ENCODE measurements at regions not wholly inside any gene's neighbourhood (a gene's known extent, or its start where the extent isn't known, plus 50 kb on each side); places are given as distances from the start of the nearest gene placed in this dataset.

DNA sequence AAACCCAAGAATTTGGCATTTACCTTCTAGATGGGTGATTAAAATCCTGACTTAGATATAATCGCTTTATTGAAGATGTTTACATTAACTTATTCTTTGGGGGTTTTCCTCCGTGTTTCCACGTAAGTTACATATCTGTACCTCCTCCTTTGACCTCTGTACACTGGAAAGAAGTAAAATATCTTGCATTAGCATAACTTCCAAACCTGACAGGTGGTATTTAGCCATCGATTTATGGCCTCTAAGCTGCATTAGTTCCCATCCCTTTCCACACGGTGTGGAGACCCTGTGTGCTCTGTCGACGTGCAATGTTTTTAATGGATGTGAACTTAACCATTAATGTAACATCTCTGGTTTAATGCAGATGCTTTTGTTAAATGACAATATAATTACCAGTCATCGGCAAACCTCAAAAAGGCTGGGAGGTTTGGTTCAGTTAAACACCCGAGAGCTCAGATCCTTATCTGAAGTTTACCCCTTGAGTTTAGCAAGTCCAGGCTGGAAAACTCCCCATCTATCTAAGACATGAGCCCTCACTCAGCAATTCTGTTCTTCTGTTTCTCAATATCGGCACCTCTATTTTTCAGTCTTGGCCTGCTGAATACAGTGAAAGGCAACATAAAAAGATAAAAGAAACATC is 295.2 kb downstream of the GATA3 start:
- no peak for DNase-seq (ENCODE audit: low read depth)
- Histone ChIP-seq H3K4me2 (ENCODE audit: low read length) (no peak overlapping the region), H4K20me1 (ENCODE audit: insufficient read depth, low read length) (no peaks in the 10 kb centered on the region), H2AFZ (ENCODE audit: low read depth, low read length) (no peak overlapping the region), H3K9me3 (ENCODE audit: insufficient read depth, low read depth, low read length) (no peaks in the 10 kb centered on the region), H3K9ac (ENCODE audit: low read length) (no peak overlapping the region), H3K36me3 (ENCODE audit: insufficient read depth, low read length) (no peaks in the 10 kb centered on the region), H3K79me2 (ENCODE audit: insufficient read depth, low read length) (no peaks in the 10 kb centered on the region), H3K4me3 (ENCODE audit: insufficient read depth, low read depth, low read length) (no peak overlapping the region), H3K27me3 (ENCODE audit: insufficient read depth, low read length) (no peaks in the 10 kb centered on the region), H3K4me1 (ENCODE audit: insufficient read depth, low read length) (no peaks in the 10 kb centered on the region), H3K27ac (ENCODE audit: low read depth, low read length) (no peak overlapping the region)
- Mint-ChIP-seq H3K27ac (ENCODE audit: unreplicated experiment) (no peak overlapping the region), H3K9me3 (ENCODE audit: unreplicated experiment) (no peaks in the 10 kb centered on the region), H3K4me1 (ENCODE audit: low read depth, unreplicated experiment) (peaks cover 7% of the 10 kb centered on the region), H3K4me3 (ENCODE audit: unreplicated experiment) (no peak overlapping the region), H3K27me3 (ENCODE audit: low read depth, unreplicated experiment) (peaks cover 3% of the 10 kb centered on the region), H3K36me3 (ENCODE audit: low read depth, unreplicated experiment) (no peaks in the 10 kb centered on the region)
- FAIRE-seq = no peak
- TF ChIP-seq EZH2 (IDR thresholded peaks at IDR 0.05; ENCODE audit: insufficient read depth, low read length) (no peak), CTCF (IDR thresholded peaks at IDR 0.05; ENCODE audit: insufficient read depth, low read depth, low read length) (no peak)

DNA sequence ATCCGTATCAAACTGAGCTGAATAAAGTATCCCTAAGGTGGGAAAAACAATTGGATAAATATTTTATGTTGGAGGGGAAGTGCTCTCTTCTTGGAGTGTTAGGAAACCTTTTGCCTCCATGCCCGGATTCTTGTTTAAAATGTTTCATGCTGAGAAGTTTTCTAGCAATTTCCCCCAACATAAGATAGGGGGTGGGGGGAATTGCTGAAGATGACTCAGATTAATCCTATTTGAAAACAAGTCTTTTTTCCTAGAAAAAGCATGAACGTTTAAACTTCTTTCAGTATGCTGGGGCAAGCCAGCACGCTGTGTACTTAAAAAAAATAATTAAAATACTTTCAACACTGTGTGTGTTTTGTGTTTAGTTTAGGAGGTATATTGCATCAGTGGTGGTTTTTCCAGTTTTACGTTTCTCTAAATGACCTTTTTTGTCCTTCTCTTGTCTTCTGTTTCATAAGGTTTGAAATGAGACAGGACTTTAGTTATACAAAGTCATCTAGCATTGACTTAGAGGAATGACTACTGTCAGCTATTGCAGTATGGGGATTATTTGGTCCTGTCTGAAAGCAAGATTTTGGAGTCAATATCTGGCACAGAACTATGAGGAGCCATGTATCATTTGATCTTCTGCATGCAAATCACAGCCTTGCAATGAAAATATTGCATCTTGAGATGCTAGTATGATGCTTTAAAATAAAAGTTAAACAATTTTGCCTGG is 295.9 kb downstream of the GATA3 start:
- DNase-seq (ENCODE audit: low read depth) (peak; percentile 19), FAIRE-seq (no peak)
- H3K4me3 ChIP-seq (ENCODE audit: insufficient read depth, low read depth, low read length) = no peak overlapping the region
- H3K27me3 ChIP-seq (ENCODE audit: insufficient read depth, low read length) = no peaks in the 10 kb centered on the region
- TF ChIP-seq CTCF (IDR thresholded peaks at IDR 0.05; ENCODE audit: insufficient read depth, low read depth, low read length) = no peak
- TF ChIP-seq EZH2 (IDR thresholded peaks at IDR 0.05; ENCODE audit: insufficient read depth, low read length) = no peak
- H3K4me1 ChIP-seq (ENCODE audit: insufficient read depth, low read length) = no peaks in the 10 kb centered on the region
- no peak overlapping the region for H3K27ac ChIP-seq (ENCODE audit: low read depth, low read length)
- no peaks in the 10 kb centered on the region for H3K9me3 ChIP-seq (ENCODE audit: insufficient read depth, low read depth, low read length)
- no peaks in the 10 kb centered on the region for H4K20me1 ChIP-seq (ENCODE audit: insufficient read depth, low read length)
- no peaks in the 10 kb centered on the region for H3K79me2 ChIP-seq (ENCODE audit: insufficient read depth, low read length)
- H3K27ac Mint-ChIP-seq (ENCODE audit: unreplicated experiment) = no peak overlapping the region
- H3K4me1 Mint-ChIP-seq (ENCODE audit: low read depth, unreplicated experiment) = peaks cover 7% of the 10 kb centered on the region
- no peaks in the 10 kb centered on the region for H3K36me3 ChIP-seq (ENCODE audit: insufficient read depth, low read length)
- H3K27me3 Mint-ChIP-seq (ENCODE audit: low read depth, unreplicated experiment) = peaks cover 3% of the 10 kb centered on the region
- H2AFZ ChIP-seq (ENCODE audit: low read depth, low read length) = no peak overlapping the region
- no peak overlapping the region for H3K4me2 ChIP-seq (ENCODE audit: low read length)
- no peaks in the 10 kb centered on the region for H3K36me3 Mint-ChIP-seq (ENCODE audit: low read depth, unreplicated experiment)
- no peak overlapping the region for H3K4me3 Mint-ChIP-seq (ENCODE audit: unreplicated experiment)
- peaks cover 4% of the 10 kb centered on the region for H3K9me3 Mint-ChIP-seq (ENCODE audit: unreplicated experiment)
- no peak overlapping the region for H3K9ac ChIP-seq (ENCODE audit: low read length)
